GM12878 (cell line): ENCODE measurements at regions not wholly inside any gene's neighbourhood (a gene's known extent, or its start where the extent isn't known, plus 50 kb on each side); places are given as distances from the start of the nearest gene placed in this dataset.

Experiments
- EP300 ChIP-seq, 2 experiments: fragments of 150-350 bp in 1 of 2; IDR thresholded peaks; 2 replicates each; pipeline ENCODE4 v1.6.1; 2011 to 2012; ENCODE audit warnings: low read depth in 2 of 2, low read length in 2 of 2, borderline replicate concordance in 1 of 2, improper control_type of control experiment in 1 of 2, inconsistent platforms in 1 of 2; ENCODE audit not compliant: control insufficient read depth in 1 of 2
- NFYB ChIP-seq: IDR thresholded peaks from 2 replicates; pipeline ENCODE4 v1.6.1; 2011; ENCODE audit warnings: low read depth, mild to moderate bottlenecking, low read length, improper control_type of control experiment, moderate library complexity; ENCODE audit not compliant: insufficient read depth
- POLR2A ChIP-seq: IDR thresholded peaks from 2 replicates; pipeline ENCODE4 v1.6.1; 2011; ENCODE audit warnings: low read depth, mild to moderate bottlenecking, low read length
- POLR2AphosphoS5 ChIP-seq: IDR thresholded peaks from 2 replicates; pipeline ENCODE4 v1.6.1; 2011; ENCODE audit warnings: mild to moderate bottlenecking, low read length, inconsistent platforms
- YY1 ChIP-seq: IDR thresholded peaks from 2 replicates; pipeline ENCODE4 v1.6.1; 2011; ENCODE audit warnings: low read depth, mild to moderate bottlenecking, low read length
- ZNF24 ChIP-seq: fragments of 450-650 bp; IDR thresholded peaks from 2 replicates; pipeline ENCODE4 v1.6.1; 2017; ENCODE audit warnings: antibody characterized with exemption, mild to moderate bottlenecking
- TF ChIP-seq, protein P1 (sequence below), 3 experiments: IDR thresholded peaks in 2 of 3; conservative IDR thresholded peaks in 1 of 3; 2 replicates each; pipeline ENCODE4 v1.5.1; 2011; ENCODE audit warnings: low read depth in 3 of 3, low read length in 3 of 3, mild to moderate bottlenecking in 3 of 3, control low read depth in 2 of 3, moderate library complexity in 2 of 3, inconsistent platforms in 1 of 3, mixed read lengths in 1 of 3; ENCODE audit not compliant: control insufficient read depth in 2 of 3, insufficient read depth in 1 of 3; ENCODE audit errors: extremely low read depth in 1 of 3
- TF ChIP-seq, protein P2 (sequence below): IDR thresholded peaks from 2 replicates; pipeline ENCODE4 v1.6.1; 2012; ENCODE audit warnings: low read depth, low read length, improper control_type of control experiment

DNA sequence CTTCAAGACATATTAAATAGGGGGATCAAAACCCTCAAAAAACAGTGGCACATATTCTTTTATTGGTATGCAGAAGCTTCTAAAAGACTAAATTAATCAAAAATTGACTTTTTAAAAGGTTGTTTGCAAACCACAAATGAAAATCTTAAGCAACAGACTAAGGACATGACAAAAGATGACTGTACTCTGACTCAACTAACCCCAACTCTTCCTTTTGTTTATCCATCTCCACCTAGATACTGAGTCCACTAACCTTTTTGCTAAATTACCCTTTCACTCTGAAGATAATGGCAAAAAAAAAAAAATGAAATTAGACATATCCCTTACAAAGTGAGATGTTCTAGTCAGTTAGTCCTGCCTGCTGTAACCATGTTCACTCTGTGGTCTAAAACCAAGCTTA, 91.6 kb upstream of the NLRP2B start:
- TF ChIP-seq POLR2AphosphoS5 (no peak), YY1 (no peak), NFYB (no peak), POLR2A (no peak), EP300 (IDR thresholded peaks at IDR 0.05; ENCODE audit: borderline replicate concordance in 1 of 2, control insufficient read depth in 1 of 2, low read depth in 2 of 2, low read length in 2 of 2) (no peak), ZNF24 (no peak)
- TF ChIP-seq, protein P1, sequence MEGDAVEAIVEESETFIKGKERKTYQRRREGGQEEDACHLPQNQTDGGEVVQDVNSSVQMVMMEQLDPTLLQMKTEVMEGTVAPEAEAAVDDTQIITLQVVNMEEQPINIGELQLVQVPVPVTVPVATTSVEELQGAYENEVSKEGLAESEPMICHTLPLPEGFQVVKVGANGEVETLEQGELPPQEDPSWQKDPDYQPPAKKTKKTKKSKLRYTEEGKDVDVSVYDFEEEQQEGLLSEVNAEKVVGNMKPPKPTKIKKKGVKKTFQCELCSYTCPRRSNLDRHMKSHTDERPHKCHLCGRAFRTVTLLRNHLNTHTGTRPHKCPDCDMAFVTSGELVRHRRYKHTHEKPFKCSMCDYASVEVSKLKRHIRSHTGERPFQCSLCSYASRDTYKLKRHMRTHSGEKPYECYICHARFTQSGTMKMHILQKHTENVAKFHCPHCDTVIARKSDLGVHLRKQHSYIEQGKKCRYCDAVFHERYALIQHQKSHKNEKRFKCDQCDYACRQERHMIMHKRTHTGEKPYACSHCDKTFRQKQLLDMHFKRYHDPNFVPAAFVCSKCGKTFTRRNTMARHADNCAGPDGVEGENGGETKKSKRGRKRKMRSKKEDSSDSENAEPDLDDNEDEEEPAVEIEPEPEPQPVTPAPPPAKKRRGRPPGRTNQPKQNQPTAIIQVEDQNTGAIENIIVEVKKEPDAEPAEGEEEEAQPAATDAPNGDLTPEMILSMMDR (IDR thresholded peaks at IDR 0.05 in 2 of 3, conservative IDR thresholded peaks at IDR 0.05 in 1 of 3; ENCODE audit: control insufficient read depth in 2 of 3, extremely low read depth in 1 of 3, insufficient read depth in 1 of 3, low read depth in 3 of 3, low read length in 3 of 3), result no peak
- TF ChIP-seq, protein P2, sequence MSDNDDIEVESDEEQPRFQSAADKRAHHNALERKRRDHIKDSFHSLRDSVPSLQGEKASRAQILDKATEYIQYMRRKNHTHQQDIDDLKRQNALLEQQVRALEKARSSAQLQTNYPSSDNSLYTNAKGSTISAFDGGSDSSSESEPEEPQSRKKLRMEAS, result no peak
